Erythroblast (primary cell): ENCODE measurements at regions not wholly inside any gene's neighbourhood (a gene's known extent, or its start where the extent isn't known, plus 50 kb on each side); places are given as distances from the start of the nearest gene placed in this dataset.

ENCODE experiments used
- GATA1 ChIP-seq: IDR thresholded peaks from 2 replicates; pipeline ENCODE4 v1.6.1; 2011; ENCODE audit warnings: low read depth, mild to moderate bottlenecking, control low read depth, low read length, moderate library complexity
- POLR2A ChIP-seq: IDR thresholded peaks from 2 replicates; pipeline ENCODE4 v1.6.1; 2011; ENCODE audit warnings: mild to moderate bottlenecking, low read length

DNA sequence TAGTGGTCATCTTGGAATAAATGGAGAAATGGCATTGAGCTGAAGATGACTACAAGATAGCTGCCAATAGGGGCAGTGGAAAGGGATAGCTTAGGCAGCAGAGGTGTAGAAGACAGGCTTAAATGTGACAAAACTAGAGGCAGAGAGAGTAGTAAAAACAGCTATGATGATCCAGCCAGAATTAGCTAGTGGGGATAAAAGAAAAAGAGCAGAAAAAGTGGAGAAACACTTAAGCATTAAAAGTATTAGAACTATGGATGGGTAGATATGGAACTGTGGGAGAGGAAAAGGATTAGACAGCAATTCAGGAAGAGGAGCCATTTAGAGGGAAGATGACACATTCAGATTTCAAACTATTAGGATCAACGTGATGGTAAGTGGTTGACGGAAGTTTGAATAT is 202.5 kb upstream of the SAMSN1 start:
- TF ChIP-seq POLR2A, result no peak
- no peak for TF ChIP-seq GATA1
